Suppressor macrophage treated with lipopolysaccharide for 1 hour (primary cell): ENCODE measurements at regions not wholly inside any gene's neighbourhood (a gene's known extent, or its start where the extent isn't known, plus 50 kb on each side); places are given as distances from the start of the nearest gene placed in this dataset.
"Not testable (repeated sequence)": the region's sequence is repeated elsewhere in the genome, so short reads cannot be mapped to it uniquely, and the experiment has no call there.

Experiments
- DNase-seq, 3 donors: peaks; one replicate each; pipeline ENCODE4 v3.0.0-alpha.2; 2020 to 2022

GRCh38 chr17:43315858-43316521, 82.2 kb upstream of the RNU2-1 start:
- no peak for DNase-seq

DNA sequence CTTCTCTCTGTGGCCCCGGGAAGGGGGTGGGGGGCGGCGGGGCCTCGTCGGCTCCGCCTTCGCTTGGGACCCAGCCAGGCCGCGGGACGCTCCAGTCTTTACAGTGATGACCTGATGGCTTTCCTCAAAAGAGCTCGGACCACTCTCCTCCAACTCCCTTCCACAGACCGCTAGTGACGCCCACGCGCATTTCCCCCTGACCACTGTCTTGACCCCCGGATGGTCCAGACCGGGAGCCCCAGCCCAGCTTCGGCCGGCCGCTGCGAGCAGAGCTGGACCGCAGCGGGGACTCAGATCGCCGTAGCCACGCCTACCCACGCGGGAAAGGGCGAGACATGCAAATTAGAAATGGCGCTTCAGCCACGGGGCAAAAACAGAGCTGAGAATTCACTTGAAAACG, 81.6 kb upstream of the RNU2-1 start:
- DNase-seq = no peak

- DNase-seq = no peak
Measured at GRCh38 chr17:43314611-43315011, 80.8 kb upstream of the RNU2-1 start.

- DNase-seq = no peak
Measured at GRCh38 chr17:43312011-43312410, 78.2 kb upstream of the RNU2-1 start.

DNA sequence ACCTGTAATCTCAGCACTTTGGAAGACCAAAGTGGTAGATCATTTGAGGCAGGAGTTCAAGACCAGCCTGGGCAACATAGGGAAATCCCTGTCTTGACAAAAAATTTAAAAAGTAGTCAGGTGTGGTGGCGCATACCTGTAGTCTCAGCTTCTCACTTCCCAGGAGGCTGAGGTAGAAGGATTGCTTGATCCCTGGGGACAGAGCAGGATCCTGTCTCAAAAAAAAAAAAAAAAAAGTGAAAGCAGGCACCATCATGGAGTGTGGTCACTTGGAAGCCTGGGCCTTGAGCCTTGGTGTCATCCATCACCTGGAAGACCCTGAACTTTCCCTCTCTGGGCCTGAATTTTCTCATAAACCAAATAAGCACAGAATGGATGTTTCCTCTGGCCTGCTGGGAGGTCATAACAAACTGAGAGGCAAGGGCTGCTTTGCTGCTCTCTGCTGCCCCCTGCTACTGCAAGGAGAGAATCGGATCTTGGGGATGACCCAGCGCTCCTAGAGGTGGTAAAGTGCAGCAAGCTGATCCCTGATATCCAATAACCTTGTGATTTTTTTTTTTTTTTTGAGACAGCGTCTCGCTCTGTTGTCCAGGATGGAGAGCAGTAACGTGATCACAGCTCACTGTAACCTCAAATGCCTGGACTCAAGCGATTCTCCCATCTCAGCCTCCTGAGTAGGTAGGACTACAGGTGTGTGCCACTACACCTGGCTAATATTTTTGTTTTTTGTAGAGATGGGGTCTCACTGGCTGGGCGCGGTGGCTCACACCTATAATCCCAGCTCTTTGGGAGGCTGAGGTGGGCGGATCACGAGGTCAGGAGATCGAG, 75.9 kb upstream of the RNU2-1 start:
- DNase-seq = no peak

DNA sequence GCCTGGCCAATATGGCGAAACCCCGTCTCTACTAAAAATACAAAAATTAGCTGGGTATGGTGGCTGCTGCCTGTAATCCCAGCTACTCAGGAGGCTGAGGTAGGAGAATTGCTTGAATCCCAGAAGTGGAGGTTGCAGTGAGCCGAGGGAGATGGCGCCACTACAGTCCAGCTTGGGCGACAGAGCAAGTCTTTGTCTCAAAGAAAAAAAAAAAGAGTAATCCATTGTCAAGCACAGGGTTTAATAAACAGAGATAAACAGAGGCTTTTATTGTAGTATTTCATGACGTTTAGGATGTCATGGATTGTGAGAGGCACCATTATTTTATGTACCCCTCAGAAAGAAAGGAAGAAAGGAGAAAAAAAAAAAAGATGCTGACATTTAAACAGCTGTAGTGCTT, 75.2 kb upstream of the RNU2-1 start:
- no peak for DNase-seq

DNA sequence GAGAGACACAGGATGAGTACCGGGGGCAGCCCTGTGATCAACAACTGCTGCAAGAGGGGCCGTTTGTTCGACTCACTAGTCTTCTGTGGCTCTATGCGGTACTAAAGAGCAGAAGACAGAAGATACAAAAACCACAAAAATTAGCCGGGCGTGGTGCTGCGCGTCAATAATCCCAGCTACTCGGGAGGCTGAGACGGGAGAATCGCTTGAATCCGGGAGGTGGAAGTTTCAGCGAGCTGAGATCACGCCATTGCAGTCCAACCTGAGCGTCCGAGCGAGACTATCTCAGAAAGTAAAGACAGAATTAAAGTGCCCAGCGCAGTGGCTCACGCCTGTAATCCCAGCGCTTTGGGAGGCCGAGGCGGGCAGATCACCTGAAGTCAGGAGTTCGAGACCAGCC, 71.0 kb upstream of the RNU2-1 start:
- DNase-seq = not testable (repeated sequence)

DNA sequence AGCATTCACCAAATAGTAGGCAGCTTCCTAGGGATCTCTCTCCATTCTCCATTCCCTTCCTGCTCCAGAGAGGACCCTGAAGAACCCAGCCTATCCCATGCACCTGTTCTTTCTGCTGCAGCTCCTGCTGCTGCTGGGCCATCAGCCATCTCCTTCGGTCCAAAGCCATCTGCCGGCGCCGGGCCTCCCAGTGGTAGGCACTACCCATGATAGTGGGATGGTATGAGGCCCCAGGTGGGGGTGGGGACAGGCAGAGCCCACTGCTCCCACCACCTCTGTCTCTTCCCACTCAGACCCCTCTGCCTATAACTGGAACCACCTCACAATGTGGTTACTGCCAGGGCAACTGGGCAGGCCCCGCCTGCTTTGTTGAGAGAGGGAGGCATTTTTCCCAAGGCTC, 69.3 kb upstream of the RNU2-1 start:
- DNase-seq = not testable (repeated sequence)

- DNase-seq = not testable (repeated sequence)
Measured at GRCh38 chr17:43299300-43300076, 65.7 kb upstream of the RNU2-1 start.

- not testable (repeated sequence) for DNase-seq
Measured at GRCh38 chr17:43289670-43290069, 55.9 kb upstream of the RNU2-1 start.

DNA sequence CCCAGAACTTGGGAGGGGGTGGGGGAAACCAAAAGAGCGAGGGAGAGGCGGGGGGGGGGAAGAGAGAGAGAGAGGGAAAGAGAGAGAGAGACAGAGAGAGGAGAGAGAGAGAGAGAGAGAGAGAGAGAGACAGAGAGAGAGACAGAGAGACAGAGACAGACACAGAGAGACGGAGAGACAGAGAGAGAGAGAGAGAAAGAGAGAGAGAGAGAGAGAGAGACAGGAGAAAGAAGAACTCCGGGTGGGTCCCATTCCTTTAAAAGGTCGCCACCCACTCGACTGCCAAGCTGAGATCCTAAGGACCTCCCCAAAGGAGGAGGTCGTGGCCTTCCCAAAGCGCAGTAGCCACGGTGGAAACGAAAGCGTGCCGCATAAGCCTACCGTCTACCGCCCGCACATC, 49.8 kb upstream of the RNU2-1 start:
- not testable (repeated sequence) for DNase-seq
